Stimulated activated CD4-positive, alpha-beta T cell treated with anti-CD3 and anti-CD28 coated beads, TNF-alpha, amount 100 ng/mL, for 24 hours (primary cell): ENCODE measurements at regions not wholly inside any gene's neighbourhood (a gene's known extent, or its start where the extent isn't known, plus 50 kb on each side); places are given as distances from the start of the nearest gene placed in this dataset.

Experiments used
- DNase-seq, 3 experiments: peaks; one replicate each; pipeline ENCODE4 v3.0.0-alpha.2; 2020; ENCODE audit warnings: low read depth in 3 of 3

GRCh38 chr2:22817197-22817596 is 567.8 kb upstream of the KLHL29 start:
- DNase-seq = no peak

- no peak for DNase-seq
Measured at GRCh38 chr2:22821458-22821857, 563.5 kb upstream of the KLHL29 start.

GRCh38 chr2:22822835-22823234 is 562.1 kb upstream of the KLHL29 start:
- DNase-seq = no peak

GRCh38 chr2:22824618-22825017 is 560.4 kb upstream of the KLHL29 start:
- DNase-seq = no peak

- DNase-seq = no peak
Measured at GRCh38 chr2:22826703-22827102, 558.3 kb upstream of the KLHL29 start.

- DNase-seq = no peak
Measured at GRCh38 chr2:22829791-22830190, 555.2 kb upstream of the KLHL29 start.

- DNase-seq = no peak
Measured at GRCh38 chr2:22832196-22832595, 552.8 kb upstream of the KLHL29 start.

- no peak for DNase-seq
Measured at GRCh38 chr2:22838461-22838860, 546.5 kb upstream of the KLHL29 start.

- no peak for DNase-seq
Measured at GRCh38 chr2:22842205-22842869, 542.6 kb upstream of the KLHL29 start.

GRCh38 chr2:22843919-22844537 is 541.0 kb upstream of the KLHL29 start:
- no peak for DNase-seq

- DNase-seq = no peak
Measured at GRCh38 chr2:22850310-22850709, 534.7 kb upstream of the KLHL29 start.

GRCh38 chr2:22854588-22854987 is 530.4 kb upstream of the KLHL29 start:
- no peak for DNase-seq

GRCh38 chr2:22855081-22855480 is 529.9 kb upstream of the KLHL29 start:
- DNase-seq = no peak

- no peak for DNase-seq
Measured at GRCh38 chr2:22855761-22856184, 529.2 kb upstream of the KLHL29 start.

- no peak for DNase-seq
Measured at GRCh38 chr2:22867973-22868372, 517.0 kb upstream of the KLHL29 start.

- DNase-seq = no peak
Measured at GRCh38 chr2:22878121-22878520, 506.9 kb upstream of the KLHL29 start.

- no peak for DNase-seq
Measured at GRCh38 chr2:22879009-22879863, 505.7 kb upstream of the KLHL29 start.

GRCh38 chr2:22880161-22880560 is 504.8 kb upstream of the KLHL29 start:
- no peak for DNase-seq

- no peak for DNase-seq
Measured at GRCh38 chr2:22882011-22882410, 503.0 kb upstream of the KLHL29 start.

- DNase-seq = no peak
Measured at GRCh38 chr2:22882643-22883042, 502.3 kb upstream of the KLHL29 start.

- no peak for DNase-seq
Measured at GRCh38 chr2:22883054-22883453, 501.9 kb upstream of the KLHL29 start.

GRCh38 chr2:22885245-22885644 is 499.7 kb upstream of the KLHL29 start:
- no peak for DNase-seq

- DNase-seq = no peak
Measured at GRCh38 chr2:22887426-22887825, 497.6 kb upstream of the KLHL29 start.
